C4-2B (cell line): ENCODE measurements at regions not wholly inside any gene's neighbourhood (a gene's known extent, or its start where the extent isn't known, plus 50 kb on each side); places are given as distances from the start of the nearest gene placed in this dataset.

ENCODE experiments used
- ZFX ChIP-seq: fragments of 450-650 bp; IDR thresholded peaks from 2 replicates; pipeline ENCODE4 v1.6.1; 2017
- TF ChIP-seq, protein P1 (sequence below): fragments of 450-650 bp; conservative IDR thresholded peaks from 2 replicates; pipeline ENCODE4 v1.5.1; 2017; ENCODE audit warnings: mild to moderate bottlenecking

DNA sequence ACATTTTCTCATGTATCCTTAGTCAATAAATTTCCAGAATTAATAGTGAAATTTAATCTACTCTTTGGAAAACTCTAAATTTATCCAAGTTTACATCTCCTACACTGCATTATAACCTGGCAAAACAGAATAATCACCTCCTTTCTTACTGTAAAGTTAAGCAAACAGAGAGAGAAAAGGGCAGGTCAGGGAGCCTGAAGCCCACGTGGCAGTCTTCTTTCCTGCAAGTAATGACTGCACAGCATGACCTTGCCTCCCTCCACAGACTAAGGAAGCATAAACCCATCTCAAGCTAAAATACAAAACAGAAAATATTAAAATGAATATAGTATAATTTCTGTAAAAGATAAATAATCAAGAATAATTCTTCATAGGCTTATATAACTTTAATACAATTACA, 1153.0 kb downstream of the C4orf33 start:
- TF ChIP-seq, protein P1, sequence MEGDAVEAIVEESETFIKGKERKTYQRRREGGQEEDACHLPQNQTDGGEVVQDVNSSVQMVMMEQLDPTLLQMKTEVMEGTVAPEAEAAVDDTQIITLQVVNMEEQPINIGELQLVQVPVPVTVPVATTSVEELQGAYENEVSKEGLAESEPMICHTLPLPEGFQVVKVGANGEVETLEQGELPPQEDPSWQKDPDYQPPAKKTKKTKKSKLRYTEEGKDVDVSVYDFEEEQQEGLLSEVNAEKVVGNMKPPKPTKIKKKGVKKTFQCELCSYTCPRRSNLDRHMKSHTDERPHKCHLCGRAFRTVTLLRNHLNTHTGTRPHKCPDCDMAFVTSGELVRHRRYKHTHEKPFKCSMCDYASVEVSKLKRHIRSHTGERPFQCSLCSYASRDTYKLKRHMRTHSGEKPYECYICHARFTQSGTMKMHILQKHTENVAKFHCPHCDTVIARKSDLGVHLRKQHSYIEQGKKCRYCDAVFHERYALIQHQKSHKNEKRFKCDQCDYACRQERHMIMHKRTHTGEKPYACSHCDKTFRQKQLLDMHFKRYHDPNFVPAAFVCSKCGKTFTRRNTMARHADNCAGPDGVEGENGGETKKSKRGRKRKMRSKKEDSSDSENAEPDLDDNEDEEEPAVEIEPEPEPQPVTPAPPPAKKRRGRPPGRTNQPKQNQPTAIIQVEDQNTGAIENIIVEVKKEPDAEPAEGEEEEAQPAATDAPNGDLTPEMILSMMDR, result no peak
- no peak for TF ChIP-seq ZFX
